Cardiac muscle cell (in vitro differentiated cells and primary cell): ENCODE measurements at regions not wholly inside any gene's neighbourhood (a gene's known extent, or its start where the extent isn't known, plus 50 kb on each side); places are given as distances from the start of the nearest gene placed in this dataset.
A peak's percentile ranks its signal among the peaks of the same experiment; 100 is the strongest.

ENCODE experiments used
- DNase-seq, 2 donors: peaks; one replicate each; pipeline versions ENCODE4 v3.0.0 to v3.0.0-alpha.2; 2010 to 2017; ENCODE audit warnings: low read depth in 1 of 2, low spot score in 1 of 2
- H3K27ac ChIP-seq: fragments of 200-600 bp; sonication (generic); 2 replicates; pipeline ENCODE4 v1.5.1; 2016
- H3K27me3 ChIP-seq: fragments of 200-600 bp; sonication (generic); 2 replicates; pipeline ENCODE4 v1.6.0; 2016; ENCODE audit warnings: control low read depth
- H3K36me3 ChIP-seq: fragments of 200-600 bp; sonication (generic); 2 replicates; pipeline ENCODE4 v1.5.1; 2016; ENCODE audit warnings: control low read depth
- H3K4me1 ChIP-seq: fragments of 200-600 bp; sonication (generic); 2 replicates; pipeline ENCODE4 v1.8.1; 2017; ENCODE audit warnings: low read depth, mild to moderate bottlenecking, mixed run types
- H3K4me3 ChIP-seq: fragments of 200-600 bp; sonication (generic); 2 replicates; pipeline ENCODE4 v1.5.1; 2016; ENCODE audit warnings: mild to moderate bottlenecking
- H3K9me3 ChIP-seq: fragments of 200-600 bp; sonication (generic); 2 replicates; pipeline ENCODE4 v1.5.1; 2017; ENCODE audit warnings: low read depth, mild to moderate bottlenecking, control low read depth
- CTCF ChIP-seq: IDR thresholded peaks from 2 replicates; pipeline ENCODE4 v1.5.1; 2012; ENCODE audit warnings: low read depth, mild to moderate bottlenecking, low read length

GRCh38 chr3:124391774-124392173 lies 338.5 kb upstream of the UMPS start:
- Histone ChIP-seq H3K4me1 (no peaks in the 10 kb centered on the region), H3K4me3 (no peak overlapping the region), H3K36me3 (no peaks in the 10 kb centered on the region), H3K27ac (no peak overlapping the region), H3K9me3 (no peaks in the 10 kb centered on the region), H3K27me3 (no peaks in the 10 kb centered on the region)
- no peak for DNase-seq
- no peak for TF ChIP-seq CTCF

DNA sequence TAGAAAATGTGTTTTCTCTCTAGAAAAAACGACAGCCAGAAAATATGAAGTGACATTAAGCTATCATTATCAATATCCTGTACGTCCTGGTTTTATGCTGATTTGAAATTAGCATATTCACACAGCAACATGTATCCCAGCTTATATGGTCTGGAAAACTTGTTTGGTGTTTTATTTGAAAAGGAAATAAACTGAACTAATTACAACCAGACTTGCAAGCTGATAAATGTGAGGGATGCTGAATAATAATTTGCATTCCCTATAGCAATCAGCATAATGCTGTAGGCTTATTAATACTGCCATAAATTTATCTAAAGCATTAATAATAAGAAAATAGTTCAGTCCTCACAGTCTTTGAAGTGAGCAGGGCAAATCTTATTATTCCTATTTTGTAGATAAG lies 336.9 kb upstream of the UMPS start:
- Histone ChIP-seq H3K27me3 (no peaks in the 10 kb centered on the region), H3K36me3 (no peaks in the 10 kb centered on the region), H3K4me3 (no peak overlapping the region), H3K27ac (no peak overlapping the region), H3K4me1 (no peaks in the 10 kb centered on the region), H3K9me3 (no peaks in the 10 kb centered on the region)
- no peak for TF ChIP-seq CTCF
- DNase-seq, result no peak

DNA sequence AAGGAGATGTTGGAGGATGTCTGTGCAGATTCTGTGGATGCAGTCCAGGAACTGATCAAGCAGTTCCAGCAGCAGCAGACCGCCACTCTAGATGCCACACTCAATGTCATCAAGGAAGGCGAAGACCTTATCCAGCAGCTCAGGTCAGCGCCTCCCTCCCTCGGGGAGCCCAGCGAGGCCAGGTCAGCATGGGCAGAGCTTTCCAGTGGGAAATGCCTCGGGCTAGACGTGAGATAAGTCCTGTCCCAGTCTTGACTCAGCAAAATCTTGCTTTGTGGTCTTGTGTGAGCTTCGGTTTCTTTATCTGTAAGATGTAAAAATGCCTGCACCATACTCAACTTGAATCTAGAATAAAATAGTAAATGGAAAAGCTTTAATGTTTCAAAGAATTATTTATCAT lies 335.1 kb upstream of the UMPS start:
- H3K27ac ChIP-seq, result no peak overlapping the region
- H3K4me1 ChIP-seq, result no peaks in the 10 kb centered on the region
- H3K4me3 ChIP-seq, result no peak overlapping the region
- peak in 1 of 2 donors; percentile 40 for DNase-seq
- no peak for TF ChIP-seq CTCF
- H3K27me3 ChIP-seq, result no peaks in the 10 kb centered on the region
- no peaks in the 10 kb centered on the region for H3K9me3 ChIP-seq
- no peaks in the 10 kb centered on the region for H3K36me3 ChIP-seq

DNA sequence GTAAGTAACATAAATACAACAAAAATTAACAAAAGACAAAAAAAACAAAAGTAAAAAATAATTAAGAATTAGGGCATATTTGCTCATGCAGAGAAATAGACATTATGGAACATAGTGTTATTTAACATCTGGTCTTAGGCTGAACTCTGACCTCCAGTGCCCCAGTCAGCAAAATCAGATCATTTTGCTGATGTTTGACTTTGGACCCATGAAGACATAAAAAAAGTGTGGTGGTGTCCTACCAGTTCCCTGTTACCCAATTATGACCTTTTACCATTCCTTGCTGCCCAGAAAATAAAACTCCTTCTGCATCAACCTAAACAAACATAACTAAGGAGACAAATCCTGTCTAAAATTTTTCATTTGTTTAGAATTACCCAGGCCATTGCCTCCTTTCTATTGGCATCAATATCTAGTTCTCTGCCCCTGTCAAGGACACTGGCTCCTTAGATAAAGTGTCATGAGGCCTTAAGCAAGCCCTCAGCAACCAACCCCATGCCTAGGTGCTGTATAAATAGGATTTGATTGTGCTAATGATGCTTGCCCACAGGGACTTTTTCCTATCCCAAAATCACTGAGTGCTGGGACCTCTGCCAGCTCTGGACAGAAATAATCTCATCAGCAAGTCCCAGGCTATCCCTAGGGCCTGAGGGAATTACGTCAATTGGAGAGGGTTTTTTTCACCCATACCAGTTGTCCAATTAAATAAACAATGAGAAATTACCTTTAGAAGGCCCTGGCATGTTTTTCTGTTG lies 334.5 kb upstream of the UMPS start:
- no peaks in the 10 kb centered on the region for H3K36me3 ChIP-seq
- DNase-seq, result peak in 1 of 2 donors; percentile 52
- no peak overlapping the region for H3K27ac ChIP-seq
- H3K4me3 ChIP-seq, result no peak overlapping the region
- H3K9me3 ChIP-seq, result no peaks in the 10 kb centered on the region
- no peak for TF ChIP-seq CTCF
- no peaks in the 10 kb centered on the region for H3K27me3 ChIP-seq
- H3K4me1 ChIP-seq, result no peaks in the 10 kb centered on the region

- no peaks in the 10 kb centered on the region for H3K9me3 ChIP-seq
- no peaks in the 10 kb centered on the region for H3K36me3 ChIP-seq
- TF ChIP-seq CTCF, result no peak
- no peaks in the 10 kb centered on the region for H3K27me3 ChIP-seq
- no peak overlapping the region for H3K4me3 ChIP-seq
- H3K27ac ChIP-seq, result no peak overlapping the region
- no peaks in the 10 kb centered on the region for H3K4me1 ChIP-seq
- no peak for DNase-seq
Measured at GRCh38 chr3:124396339-124396950, 333.8 kb upstream of the UMPS start.
